ENCODE measurements at regions not wholly inside any gene's neighbourhood (a gene's known extent, or its start where the extent isn't known, plus 50 kb on each side); places are given as distances from the start of the nearest gene placed in this dataset.
A peak's percentile ranks its signal among the peaks of the same experiment; 100 is the strongest.

DNA sequence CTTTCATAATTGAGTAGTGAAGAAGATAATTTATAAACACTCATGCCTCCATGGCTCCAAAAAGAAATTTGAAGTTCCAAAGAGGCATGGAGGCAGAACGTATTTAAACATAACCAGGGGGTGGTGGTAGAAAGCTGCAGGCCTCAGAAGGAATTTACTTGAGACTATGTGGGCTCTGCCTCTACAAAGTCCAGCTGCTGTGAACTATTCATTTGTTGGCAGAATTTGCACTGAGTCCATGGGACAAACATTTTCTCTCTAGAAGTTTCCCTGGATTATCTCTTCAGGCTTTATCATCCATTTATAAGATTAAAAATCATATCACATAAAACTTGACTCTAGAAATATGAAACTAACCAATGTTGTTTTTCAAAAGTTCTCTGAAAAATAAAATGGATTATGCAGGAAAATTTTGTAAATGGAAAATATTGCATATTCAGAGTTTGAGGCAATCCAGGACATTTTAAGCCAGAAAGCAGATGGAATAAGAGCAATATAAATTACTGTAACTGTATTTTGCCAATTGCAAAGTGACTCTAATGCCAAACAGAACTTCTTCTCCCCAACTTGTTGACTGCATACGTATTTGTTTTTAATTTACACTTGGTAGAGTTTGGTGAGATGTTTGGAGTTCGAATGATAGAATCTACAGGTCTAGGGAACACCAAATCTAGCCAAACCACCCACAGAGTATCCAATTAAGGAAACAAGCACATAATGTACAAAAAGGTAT lies 258.2 kb downstream of the ENC1 start:
- no peak for DNase-seq (ENCODE audit: low read depth)

DNA sequence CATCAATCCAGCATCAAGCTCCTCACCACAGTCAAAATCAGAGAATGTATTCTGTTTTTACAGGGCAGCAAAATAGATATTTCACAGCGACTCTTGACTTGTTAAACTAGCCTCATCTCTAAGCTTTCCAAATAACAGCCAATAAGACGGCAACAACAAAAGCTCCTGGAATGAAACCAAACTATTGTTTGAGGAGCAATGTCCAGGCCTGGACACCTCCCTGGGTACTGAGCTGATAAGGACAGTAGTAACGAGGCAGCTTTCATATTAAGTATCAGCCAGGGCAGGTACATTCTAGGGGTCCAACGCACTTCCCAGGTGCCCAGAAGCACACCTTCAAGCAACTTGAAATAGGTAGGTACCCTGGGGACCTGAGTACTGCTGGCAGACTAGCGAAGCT lies 260.3 kb downstream of the ENC1 start:
- DNase-seq (ENCODE audit: low read depth) = no peak

DNA sequence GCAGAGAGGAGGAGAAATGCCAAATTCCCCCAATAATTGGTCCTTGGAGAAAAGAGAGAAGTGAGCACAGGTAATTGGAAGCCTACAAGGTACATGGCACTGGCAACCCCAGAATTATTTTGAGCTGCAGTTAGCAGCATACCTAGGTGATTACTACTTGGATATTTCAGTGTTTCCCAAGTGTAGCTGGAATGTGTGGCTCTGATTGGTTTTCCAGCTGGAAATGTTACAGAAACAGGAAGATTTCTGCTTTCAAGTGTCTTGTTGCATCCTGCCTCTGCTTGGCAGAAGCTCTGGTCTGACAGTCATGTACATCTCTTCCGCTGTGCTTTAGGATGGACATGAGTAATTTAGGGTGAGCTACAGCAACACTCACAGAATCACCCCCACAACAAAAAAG lies 262.1 kb downstream of the ENC1 start:
- no peak for DNase-seq (ENCODE audit: low read depth)

DNA sequence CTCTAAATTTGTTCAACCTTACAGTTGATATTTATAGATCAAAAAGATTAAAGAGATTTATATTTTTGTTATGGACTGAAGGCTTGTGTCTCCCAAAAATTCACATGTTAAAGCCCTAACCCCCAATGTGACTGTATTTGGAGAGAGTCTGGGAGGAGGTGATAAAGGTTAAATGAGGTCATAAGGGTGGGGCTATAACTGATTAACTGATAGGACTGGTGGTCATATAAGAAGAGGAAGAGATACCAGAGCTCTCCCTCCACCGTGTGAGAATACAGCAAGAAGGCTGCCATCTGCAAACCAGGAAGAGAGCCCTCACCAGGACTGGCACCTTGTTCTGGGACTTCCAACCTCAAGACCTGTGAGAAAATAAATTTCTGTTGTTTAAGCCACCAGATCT lies 264.3 kb downstream of the ENC1 start:
- no peak for DNase-seq (ENCODE audit: low read depth)

DNA sequence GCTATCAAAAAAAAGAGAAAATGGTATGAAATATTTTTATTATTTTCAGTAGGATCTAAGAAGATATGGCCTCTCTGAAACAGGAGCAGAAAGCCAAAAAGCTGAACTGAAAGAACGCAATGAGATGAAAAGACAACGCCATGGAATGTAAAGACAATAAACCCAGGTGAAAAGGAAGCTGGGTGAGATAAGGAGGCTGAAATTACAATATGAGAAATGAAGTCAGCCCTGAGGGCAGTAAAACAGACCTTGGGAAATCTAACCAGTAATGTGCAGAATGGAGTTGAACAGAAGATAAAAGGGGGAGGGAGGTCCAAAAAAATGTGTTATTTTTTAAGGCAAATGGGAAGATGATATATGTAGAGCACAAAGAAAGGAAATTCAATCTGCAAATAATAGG lies 265.3 kb downstream of the ENC1 start:
- DNase-seq (ENCODE audit: low read depth) = no peak

DNA sequence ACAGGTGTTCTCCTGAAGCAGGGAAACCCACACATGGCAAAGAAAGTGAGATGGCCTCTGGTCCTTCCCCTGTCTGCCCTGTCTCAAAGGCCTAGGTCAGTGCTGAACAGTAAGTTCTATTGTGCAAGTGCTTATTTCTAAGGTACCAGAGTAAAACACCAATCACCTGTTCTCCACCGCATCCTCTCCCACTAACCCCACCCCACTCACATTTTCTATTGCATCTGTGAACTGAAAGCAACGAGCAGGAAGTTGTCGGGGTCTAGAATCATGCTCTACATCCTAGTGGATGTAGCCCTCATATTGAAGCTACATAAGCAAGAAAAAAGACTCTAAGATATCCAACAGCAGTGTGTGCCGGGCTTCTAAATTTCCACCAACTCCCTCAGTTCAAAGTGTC lies 265.9 kb downstream of the ENC1 start:
- no peak for DNase-seq (ENCODE audit: low read depth)

DNA sequence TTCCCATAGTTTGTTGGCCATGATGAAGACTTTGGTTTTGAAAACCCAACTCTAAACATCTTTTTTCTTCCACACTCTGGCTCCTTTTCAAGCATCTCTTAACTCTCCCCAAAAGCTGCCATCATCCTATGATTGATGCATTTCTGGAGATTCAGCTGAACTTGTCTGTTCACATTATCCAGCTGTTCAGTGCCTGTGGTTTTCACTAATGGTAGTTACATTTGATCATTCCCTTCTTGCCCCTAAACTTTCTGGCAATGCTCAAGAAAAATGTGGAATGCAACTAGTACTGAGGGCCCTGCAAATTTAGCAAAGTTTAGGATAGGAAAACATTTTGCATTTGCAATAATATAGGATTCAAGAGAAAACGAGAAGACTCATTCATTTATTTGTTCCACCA lies 267.5 kb downstream of the ENC1 start:
- peak; percentile 81 for DNase-seq (ENCODE audit: low read depth)

DNA sequence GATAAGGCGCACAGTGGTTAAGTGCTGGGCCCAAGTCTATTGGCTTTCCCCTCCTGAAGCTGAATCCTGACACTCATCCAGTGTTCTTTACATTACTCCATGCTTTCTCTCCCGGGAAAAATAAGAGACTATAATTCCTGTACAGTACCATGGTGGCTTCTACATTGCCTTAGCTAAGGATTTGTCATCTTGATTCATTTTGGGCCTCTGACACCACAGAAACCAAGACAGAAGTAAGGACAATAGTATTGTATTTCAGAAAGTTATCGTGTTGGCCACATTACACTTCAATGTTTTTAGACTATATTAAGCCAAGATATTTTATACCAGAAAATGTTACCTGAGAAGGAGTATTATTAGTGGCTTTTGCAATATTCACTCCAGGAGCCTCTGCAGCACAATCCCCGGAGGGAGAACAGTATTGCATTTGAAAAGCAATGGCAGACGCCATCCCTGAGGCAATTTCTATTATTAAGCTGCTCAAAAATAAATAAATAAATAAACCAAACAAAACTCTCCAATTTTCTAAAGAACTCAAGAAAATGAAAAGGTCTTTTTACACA lies 267.9 kb downstream of the ENC1 start:
- peak; percentile 44 for DNase-seq (ENCODE audit: low read depth)

DNA sequence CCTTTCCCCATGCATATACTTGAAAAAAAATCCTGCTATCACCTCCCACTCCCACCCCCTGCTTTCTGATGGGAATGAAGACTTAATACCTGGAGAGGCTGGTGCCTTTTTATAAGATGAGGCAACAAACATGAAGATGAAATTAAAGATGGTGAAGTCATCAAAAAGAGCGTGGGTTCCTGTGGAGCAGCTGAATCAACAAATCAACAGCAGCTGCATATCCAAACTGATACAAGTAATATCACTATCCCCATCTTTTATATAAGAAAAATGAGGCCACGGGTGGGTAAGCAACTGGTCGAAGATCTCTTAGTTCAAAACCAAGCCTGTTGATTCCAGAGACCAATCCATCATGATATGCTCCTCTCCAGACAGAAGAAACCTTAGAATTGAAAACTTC lies 268.5 kb downstream of the ENC1 start:
- peak; percentile 66 for DNase-seq (ENCODE audit: low read depth)

DNA sequence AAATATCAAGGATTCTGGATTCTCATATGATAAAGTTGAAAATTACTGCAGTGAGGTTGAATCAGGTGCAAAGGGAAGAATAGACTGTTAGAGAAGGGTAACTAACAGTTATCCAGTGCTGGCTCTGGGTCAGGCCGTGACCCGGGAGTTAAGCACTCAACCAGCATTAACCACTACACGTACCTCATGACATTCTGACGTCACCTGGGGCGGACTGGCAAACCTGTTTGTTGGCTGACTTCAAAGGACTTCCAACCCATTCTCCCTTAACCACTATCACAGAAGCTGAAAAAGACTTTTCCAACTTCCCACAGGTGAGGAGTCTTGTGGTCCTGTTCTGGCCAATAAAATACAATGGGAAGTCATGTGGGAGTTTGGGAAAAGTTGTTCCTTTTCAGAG lies 268.9 kb downstream of the ENC1 start:
- DNase-seq (ENCODE audit: low read depth) = no peak

DNA sequence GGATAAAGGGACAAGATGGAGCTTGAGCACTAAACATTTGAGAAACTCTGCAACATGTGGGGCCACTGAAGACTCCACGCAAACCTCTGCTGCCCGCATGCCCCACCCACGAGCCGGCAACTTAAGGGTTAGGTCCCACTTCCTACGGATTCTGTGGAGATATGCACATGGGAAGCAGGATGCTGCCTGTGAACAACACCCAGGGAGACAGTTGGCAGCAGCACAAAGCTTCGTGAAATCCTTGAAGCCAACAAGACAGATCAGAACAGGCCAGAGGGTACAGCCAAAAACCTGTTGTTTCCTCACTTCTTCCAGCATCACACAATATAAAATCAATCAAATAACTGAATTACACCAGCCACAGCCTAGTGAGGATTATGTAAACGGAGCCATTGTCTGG lies 270.4 kb downstream of the ENC1 start:
- DNase-seq (ENCODE audit: low read depth) = no peak

DNA sequence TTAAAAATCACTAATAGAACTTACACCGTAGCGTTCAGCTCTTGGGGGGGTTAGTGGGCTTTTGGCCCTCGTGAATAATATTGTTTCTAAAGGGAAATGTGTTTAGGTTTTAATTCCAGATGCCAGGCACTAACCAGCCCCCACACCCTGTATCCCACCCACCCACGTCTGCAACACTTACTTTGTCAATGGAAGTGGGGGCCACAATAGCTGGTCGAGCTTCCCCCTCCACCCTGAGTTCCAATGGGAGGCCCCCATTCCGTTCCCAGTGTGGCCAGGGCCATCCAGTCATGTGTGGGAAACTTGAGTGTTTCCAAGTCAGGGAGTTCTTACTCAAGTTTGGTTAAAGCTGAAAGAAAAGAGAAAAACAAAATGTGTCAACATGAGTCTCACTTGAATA lies 271.4 kb downstream of the ENC1 start:
- no peak for DNase-seq (ENCODE audit: low read depth)

DNA sequence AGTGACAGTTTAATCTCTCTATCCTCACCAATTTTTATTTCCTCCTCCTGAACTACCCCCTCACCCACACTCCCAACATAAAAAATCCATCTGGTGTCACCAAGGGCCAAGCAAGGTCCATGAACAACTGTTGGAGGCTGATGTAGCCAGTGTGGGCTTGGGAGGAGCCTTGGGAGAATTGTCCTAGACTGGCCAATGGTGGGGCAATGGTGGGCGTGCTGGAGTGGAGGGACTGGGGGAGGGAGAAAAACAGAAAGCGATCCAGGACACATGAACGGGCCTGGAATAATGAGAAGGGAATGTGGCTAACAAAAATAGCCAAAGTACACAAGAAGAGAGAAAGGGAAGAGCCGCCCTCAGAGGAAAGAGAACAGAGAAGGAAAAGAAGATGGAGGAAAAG lies 272.6 kb downstream of the ENC1 start:
- DNase-seq (ENCODE audit: low read depth) = peak; percentile 59

DNA sequence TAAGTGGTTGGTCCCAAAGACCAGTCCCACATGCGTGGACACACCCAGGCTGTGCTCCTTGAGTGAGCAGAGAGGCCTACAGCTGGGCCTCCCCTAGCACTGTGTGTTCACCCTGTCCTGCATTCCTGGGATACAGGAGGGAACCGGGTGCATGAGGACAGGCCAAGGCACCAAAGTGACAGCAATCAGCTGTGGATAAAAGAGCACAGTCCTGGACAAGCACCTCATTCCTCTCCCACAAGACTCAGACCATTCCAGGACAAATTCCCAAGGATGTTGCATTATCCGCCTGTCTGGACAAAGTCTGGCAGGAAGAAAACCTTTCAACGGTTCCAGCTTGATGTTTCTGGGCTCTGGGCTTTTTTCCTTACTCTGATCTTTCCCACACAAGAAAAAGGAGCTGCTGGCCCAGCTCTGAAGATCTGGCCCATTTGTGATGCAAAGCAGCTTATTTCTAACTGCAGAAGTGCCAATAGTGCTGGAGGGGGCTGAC lies 273.2 kb downstream of the ENC1 start:
- DNase-seq (ENCODE audit: low read depth) = no peak

DNA sequence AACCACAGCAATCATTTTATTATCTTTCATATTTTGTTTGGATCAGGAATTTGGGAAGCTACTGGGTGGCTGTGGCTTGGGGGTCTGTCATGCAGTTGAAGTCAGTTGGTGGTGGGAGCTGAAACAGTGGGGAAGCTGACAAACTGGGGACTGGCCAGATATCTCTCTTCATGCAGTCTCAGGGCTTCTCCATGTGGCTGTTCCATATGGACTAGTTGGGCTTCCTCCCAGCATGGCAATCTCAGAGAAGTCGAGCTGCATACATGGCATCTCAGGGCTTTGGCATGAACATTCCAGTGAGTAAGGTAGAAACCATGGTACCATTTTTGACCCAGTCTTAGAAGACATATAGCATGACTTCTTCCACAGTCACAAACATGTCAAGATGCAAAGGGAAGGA lies 274.8 kb downstream of the ENC1 start:
- no peak for DNase-seq (ENCODE audit: low read depth)

DNA sequence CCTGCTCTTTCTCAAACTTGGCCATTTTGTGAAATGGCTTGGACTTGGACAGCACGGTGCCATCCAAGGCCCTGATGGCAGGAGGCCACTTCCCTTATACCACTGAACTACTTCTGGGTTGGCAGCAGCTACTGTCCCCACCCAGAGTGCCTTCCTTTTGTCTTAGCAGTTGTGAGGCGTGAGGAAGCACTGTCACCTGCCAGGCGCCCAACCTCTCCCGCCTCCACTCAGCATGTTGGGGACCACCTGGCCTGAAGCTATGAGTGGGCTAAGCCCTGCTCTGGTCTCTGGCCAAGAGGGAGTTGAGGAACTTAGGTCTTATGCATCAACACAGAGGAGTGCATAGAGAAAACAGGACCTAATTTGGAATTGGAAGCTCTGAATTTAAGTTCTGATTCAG lies 276.0 kb downstream of the ENC1 start:
- no peak for DNase-seq (ENCODE audit: low read depth)

DNA sequence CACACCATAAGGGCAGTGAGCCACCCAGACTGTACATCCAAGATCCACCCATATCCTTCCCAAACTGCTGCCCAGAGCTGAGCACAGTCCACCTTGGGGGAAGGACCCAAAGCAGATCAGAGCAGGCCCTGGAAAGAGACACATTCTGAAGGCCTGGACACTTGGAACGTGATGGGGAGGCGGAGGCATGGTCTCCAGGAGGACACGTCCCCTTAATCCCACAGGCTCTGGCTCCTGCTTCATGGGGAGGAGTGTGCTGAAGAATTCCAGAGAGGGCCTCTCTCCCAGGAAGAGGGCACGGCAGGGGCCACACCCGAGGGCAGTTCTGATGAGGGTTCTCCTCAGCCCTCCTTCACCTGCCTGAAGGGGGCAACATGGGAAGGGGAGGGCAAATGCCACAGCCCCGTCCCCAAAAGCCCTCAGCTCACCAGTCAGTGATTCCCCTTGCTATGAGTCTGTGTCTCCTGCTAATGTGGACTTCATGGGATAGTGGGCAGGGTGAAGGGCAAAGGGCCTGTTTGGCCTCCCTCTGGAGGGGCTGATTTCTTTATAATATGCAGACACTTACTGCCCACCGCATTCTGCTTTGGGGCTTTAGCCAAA lies 276.8 kb downstream of the ENC1 start:
- DNase-seq (ENCODE audit: low read depth) = no peak

DNA sequence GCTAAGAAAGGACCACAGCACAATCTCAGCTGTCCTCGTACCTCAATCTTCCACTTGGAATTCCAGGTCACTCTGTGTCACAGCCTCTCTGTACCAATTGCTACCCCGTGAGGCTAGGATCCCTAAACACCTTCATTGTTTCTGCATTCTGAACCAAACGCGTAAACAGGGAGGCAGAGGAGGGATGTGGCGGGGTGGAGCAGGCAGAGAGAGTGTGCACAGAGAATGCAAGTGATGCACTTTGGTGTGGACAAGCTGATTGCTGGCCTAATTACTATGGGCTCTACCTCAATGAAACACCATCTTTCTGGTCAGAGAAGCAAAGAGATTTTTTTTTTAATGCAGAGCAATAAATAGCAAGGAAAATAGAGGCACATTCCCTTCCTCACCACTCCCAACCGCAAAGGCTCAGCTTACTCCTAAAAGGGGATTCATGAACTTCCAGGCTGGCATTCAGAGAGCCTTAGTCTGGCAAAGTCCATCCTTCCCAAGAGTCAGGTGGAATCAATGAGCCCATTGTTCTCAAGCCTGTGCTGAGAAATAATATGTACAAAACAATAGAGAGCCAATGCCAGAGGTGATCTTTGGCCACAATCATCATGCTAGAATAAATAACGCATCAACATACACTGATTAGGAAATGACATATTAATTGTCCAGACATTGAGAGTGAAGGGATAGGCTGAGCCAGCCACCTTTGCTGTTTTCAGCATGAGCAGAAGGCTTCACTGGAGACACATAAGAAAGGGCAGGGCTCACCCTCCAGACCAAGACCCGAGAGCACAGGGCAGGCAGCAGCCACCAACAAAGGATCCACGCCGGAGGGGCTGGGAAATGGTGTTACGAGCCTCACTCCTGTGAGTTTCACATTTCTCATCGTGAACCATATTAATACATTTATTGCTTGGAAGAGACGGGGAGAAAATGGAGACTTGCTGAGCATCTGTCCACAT lies 278.8 kb downstream of the ENC1 start:
- peak; percentile 67 for DNase-seq (ENCODE audit: low read depth)

DNA sequence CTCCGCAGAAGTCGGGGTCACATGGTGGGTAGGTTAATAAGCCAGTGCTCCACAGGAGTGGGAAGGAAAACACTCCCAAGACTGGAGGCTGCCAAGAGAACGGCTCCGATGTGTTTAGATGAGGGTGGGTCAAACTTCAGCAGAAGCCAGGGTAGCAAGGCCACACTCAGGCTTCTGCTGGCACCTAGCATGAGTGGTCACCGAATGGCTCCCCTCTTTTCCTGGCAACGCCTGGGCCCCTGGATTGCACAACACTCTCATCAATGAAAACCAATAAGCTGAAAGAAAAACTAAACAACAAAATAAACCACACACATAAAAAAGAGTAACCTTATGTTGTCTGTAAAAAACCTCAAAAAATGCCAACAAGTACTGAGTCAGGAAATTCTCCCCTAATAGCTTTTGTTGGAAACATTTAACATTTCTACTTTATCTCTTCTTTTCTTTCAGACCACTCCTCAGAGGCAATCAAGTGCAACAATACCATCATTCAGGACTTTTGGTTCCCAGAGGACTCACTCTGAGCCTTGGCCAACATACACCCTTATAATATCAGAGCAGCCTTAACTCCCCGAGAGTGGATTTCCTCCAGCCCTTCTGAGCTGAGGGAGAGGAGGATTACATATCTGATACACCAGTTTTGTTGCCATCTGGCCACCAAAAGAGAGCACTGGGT lies 279.9 kb downstream of the ENC1 start:
- DNase-seq (ENCODE audit: low read depth) = no peak

DNA sequence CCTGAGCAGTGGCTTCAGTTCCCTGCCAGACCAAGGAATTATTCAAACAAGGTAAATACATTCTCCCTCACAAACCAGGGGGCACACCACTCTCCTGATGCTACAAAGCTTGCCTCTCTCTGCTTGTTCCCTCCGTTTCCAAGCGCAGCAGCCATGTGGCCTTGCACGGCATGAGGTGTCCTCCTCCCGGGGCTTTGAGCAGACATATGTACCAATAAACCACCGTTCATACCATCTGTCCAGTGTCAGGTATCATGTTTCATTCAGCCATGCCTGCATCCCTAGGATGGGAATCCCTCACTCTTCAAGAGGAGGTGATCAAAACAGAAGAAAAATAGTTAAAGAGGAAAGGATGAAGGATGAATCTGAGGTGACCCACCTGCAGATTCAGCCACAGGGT lies 282.7 kb downstream of the ENC1 start:
- DNase-seq (ENCODE audit: low read depth) = peak; percentile 79

DNA sequence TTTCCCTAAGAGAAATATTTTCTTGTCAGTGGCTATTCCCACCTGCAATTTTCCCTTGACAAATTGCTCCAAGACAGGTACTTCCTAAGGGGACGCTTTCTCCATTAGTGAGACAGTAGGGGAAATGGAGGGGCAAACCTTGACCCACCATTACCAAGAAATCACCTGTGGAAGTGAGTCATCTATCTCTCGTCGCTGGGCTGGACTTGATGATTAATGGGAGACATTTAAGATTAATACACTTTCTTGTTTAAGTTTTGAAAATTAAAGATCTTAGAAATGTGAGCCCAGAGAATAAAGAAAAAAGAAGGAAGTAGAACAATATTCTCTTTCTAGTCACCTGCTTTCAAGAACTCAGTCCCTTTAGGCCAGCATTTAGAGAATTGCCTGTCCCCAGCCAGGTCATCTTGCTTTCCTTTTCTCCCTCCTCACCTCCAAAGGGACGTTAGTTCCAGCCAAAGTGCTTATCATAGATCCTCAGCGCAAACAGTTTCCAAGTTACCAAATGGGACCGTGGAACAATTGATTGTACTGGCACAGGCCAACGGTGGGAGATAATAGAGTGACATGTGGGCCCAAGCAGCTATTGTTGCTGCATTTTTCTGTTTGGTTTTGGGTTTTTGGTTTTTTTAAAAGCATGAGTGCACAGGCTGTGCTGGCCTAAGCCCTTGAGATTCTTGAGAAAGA lies 284.4 kb downstream of the ENC1 start:
- no peak for DNase-seq (ENCODE audit: low read depth)
